OCI-LY7 (cell line): ENCODE measurements at regions not wholly inside any gene's neighbourhood (a gene's known extent, or its start where the extent isn't known, plus 50 kb on each side); places are given as distances from the start of the nearest gene placed in this dataset.

Experiments used
- EZH2phosphoT487 ChIP-seq: fragments of 200-600 bp; sonication (generic); IDR thresholded peaks from 2 replicates; pipeline ENCODE4 v1.6.1; 2018; ENCODE audit warnings: low read depth, borderline replicate concordance, mild to moderate bottlenecking, mixed run types, antibody characterized with exemption, low read length, moderate library complexity, mixed read lengths
- TF ChIP-seq, protein P1 (sequence below): fragments of 200-600 bp; sonication (generic); conservative IDR thresholded peaks from 2 replicates; pipeline ENCODE4 v1.5.1; 2014; ENCODE audit warnings: mild to moderate bottlenecking, antibody characterized with exemption, low read length, moderate library complexity, mixed read lengths

GRCh38 chr22:34638128-34638527 lies 427.8 kb upstream of the ISX start:
- TF ChIP-seq, protein P1, sequence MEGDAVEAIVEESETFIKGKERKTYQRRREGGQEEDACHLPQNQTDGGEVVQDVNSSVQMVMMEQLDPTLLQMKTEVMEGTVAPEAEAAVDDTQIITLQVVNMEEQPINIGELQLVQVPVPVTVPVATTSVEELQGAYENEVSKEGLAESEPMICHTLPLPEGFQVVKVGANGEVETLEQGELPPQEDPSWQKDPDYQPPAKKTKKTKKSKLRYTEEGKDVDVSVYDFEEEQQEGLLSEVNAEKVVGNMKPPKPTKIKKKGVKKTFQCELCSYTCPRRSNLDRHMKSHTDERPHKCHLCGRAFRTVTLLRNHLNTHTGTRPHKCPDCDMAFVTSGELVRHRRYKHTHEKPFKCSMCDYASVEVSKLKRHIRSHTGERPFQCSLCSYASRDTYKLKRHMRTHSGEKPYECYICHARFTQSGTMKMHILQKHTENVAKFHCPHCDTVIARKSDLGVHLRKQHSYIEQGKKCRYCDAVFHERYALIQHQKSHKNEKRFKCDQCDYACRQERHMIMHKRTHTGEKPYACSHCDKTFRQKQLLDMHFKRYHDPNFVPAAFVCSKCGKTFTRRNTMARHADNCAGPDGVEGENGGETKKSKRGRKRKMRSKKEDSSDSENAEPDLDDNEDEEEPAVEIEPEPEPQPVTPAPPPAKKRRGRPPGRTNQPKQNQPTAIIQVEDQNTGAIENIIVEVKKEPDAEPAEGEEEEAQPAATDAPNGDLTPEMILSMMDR = no peak
- TF ChIP-seq EZH2phosphoT487 = no peak
